GM19468 (cell line): ENCODE measurements at regions not wholly inside any gene's neighbourhood (a gene's known extent, or its start where the extent isn't known, plus 50 kb on each side); places are given as distances from the start of the nearest gene placed in this dataset.

Source experiments
- ATAC-seq: cut with Tn5 transposase; IDR thresholded peaks from one replicate; pipeline ENCODE4 v1.9.1; 2021; ENCODE audit warnings: mild to moderate bottlenecking, moderate library complexity, moderate number of reproducible peaks; ENCODE audit not compliant: unreplicated experiment; ENCODE audit errors: extremely low read depth

- no peak for ATAC-seq
Observed at GRCh38 chr4:100086766-100087431, 103.4 kb downstream of the DDIT4L start.

GRCh38 chr4:100084892-100085291 is 105.4 kb downstream of the DDIT4L start:
- no peak for ATAC-seq

GRCh38 chr4:100083289-100083688 is 107.0 kb downstream of the DDIT4L start:
- no peak for ATAC-seq

GRCh38 chr4:100082852-100083251 is 107.4 kb downstream of the DDIT4L start:
- ATAC-seq: no peak

- ATAC-seq: no peak
Observed at GRCh38 chr4:100081491-100081890, 108.8 kb downstream of the DDIT4L start.

- no peak for ATAC-seq
Observed at GRCh38 chr4:100079264-100079663, 111.0 kb downstream of the DDIT4L start.

- no peak for ATAC-seq
Observed at GRCh38 chr4:100076753-100077152, 113.5 kb downstream of the DDIT4L start.

- ATAC-seq: no peak
Observed at GRCh38 chr4:100075486-100076270, 114.6 kb downstream of the DDIT4L start.

GRCh38 chr4:100075056-100075455 is 115.2 kb downstream of the DDIT4L start:
- no peak for ATAC-seq

GRCh38 chr4:100071506-100071905 is 118.8 kb downstream of the DDIT4L start:
- no peak for ATAC-seq

- no peak for ATAC-seq
Observed at GRCh38 chr4:100070868-100071267, 119.4 kb downstream of the DDIT4L start.

- no peak for ATAC-seq
Observed at GRCh38 chr4:100069207-100069606, 119.1 kb upstream of the H2AZ1 start.

- ATAC-seq: no peak
Observed at GRCh38 chr4:100067255-100067654, 117.2 kb upstream of the H2AZ1 start.

- ATAC-seq: no peak
Observed at GRCh38 chr4:100063355-100063754, 113.3 kb upstream of the H2AZ1 start.

GRCh38 chr4:100062921-100063320 is 112.8 kb upstream of the H2AZ1 start:
- ATAC-seq: no peak

GRCh38 chr4:100061835-100062234 is 111.8 kb upstream of the H2AZ1 start:
- ATAC-seq: no peak

GRCh38 chr4:100060765-100061416 is 110.8 kb upstream of the H2AZ1 start:
- no peak for ATAC-seq

GRCh38 chr4:100059467-100059866 is 109.4 kb upstream of the H2AZ1 start:
- ATAC-seq: no peak

- no peak for ATAC-seq
Observed at GRCh38 chr4:100056701-100057100, 106.6 kb upstream of the H2AZ1 start.

GRCh38 chr4:100054071-100054470 is 104.0 kb upstream of the H2AZ1 start:
- no peak for ATAC-seq

- no peak for ATAC-seq
Observed at GRCh38 chr4:100049872-100050271, 99.8 kb upstream of the H2AZ1 start.
